ENCODE measurements at regions not wholly inside any gene's neighbourhood (a gene's known extent, or its start where the extent isn't known, plus 50 kb on each side); places are given as distances from the start of the nearest gene placed in this dataset.

DNA sequence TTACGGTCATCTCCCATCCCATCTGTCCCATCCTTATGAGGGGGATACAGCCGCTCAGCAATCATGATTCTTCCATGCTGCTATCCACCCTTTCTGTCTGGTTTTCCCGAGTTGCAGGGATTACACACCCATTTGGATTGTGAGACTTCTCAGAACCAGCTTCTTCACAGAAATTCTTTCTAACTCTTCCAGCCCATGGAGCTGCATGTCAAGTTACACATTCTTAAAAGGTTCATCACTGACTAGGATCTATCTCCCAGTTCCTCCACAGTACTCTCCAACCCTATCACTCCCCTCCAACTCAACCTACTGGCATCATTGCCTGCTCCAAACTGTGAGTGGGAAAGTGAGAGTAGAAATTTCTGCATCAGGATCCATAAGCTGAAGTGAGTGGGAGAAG lies 558.2 kb upstream of the TNP1 start:
- Histone ChIP-seq H3K36me3 (ENCODE audit: insufficient read depth, low read length) (no peaks in the 10 kb centered on the region), H3K27ac (ENCODE audit: low read length) (no peak overlapping the region), H3K79me2 (ENCODE audit: insufficient read depth, low read length) (no peaks in the 10 kb centered on the region), H4K20me1 (ENCODE audit: insufficient read depth, low read length) (no peaks in the 10 kb centered on the region), H3K4me2 (ENCODE audit: insufficient read depth, low read length) (no peak overlapping the region), H3K27me3 (ENCODE audit: insufficient read depth, low read length, poor library complexity) (peaks cover 6% of the 10 kb centered on the region), H2AFZ (ENCODE audit: low read depth, low read length) (no peak overlapping the region), H3K9me3 (ENCODE audit: insufficient read depth, low read length, severe bottlenecking) (no peaks in the 10 kb centered on the region), H3K4me3 (ENCODE audit: low read depth in 1 of 2, low read length in 2 of 2) (no peak overlapping the region), H3K4me1 (ENCODE audit: insufficient read depth, low read length) (no peaks in the 10 kb centered on the region), H3K9ac (ENCODE audit: low read depth, low read length) (no peak overlapping the region)
- ATAC-seq (ENCODE audit: insufficient read depth, low read depth) (no peak), DNase-seq (no peak)
- TF ChIP-seq, protein P1, sequence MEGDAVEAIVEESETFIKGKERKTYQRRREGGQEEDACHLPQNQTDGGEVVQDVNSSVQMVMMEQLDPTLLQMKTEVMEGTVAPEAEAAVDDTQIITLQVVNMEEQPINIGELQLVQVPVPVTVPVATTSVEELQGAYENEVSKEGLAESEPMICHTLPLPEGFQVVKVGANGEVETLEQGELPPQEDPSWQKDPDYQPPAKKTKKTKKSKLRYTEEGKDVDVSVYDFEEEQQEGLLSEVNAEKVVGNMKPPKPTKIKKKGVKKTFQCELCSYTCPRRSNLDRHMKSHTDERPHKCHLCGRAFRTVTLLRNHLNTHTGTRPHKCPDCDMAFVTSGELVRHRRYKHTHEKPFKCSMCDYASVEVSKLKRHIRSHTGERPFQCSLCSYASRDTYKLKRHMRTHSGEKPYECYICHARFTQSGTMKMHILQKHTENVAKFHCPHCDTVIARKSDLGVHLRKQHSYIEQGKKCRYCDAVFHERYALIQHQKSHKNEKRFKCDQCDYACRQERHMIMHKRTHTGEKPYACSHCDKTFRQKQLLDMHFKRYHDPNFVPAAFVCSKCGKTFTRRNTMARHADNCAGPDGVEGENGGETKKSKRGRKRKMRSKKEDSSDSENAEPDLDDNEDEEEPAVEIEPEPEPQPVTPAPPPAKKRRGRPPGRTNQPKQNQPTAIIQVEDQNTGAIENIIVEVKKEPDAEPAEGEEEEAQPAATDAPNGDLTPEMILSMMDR (IDR thresholded peaks at IDR 0.05; ENCODE audit: borderline replicate concordance, extremely low read depth, low read length, poor library complexity, severe bottlenecking) = no peak
- TF ChIP-seq EZH2 (IDR thresholded peaks at IDR 0.05; ENCODE audit: borderline replicate concordance, low read depth, low read length, severe bottlenecking) = no peak

DNA sequence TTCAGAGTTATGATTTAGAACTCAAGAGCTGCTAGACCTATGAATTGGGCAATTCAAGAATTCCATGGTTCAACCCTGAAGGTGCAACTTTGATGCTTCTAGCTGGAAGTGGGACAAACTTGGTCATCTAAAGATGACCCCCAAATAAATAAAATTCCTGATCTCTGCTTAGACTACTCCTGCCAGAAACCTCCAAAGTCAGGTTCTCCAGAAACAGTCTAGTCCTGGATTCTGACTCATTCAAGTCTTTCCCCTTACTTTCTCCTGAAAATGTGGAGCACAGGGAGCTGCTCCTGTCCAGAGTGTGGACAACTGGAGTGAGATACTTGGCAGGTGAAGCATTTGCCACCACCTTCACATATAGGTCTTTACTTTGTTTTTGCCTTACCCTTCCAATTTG lies 557.7 kb upstream of the TNP1 start:
- ATAC-seq (ENCODE audit: insufficient read depth, low read depth) = no peak
- H3K4me2 ChIP-seq (ENCODE audit: insufficient read depth, low read length) = no peak overlapping the region

DNA sequence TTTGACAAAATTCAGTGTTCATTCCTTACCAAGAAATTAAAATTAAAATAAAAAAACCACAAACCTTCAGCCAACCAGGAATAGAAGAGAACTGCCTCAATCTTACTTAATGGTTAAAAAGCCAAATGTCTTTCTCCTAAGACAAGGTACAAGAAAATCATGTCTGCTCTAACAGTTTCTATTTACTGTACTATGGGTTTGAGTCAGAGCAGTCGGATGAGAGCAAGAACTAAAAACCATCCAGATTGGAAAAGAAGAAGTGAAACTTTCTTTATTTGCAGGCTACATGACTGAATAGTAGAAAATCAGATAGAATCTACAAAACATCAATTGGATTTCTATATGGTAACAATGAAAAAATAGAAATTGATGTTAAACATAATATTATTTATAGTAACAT lies 555.5 kb upstream of the TNP1 start:
- no peaks in the 10 kb centered on the region for H4K20me1 ChIP-seq (ENCODE audit: insufficient read depth, low read length)
- H3K27ac ChIP-seq (ENCODE audit: low read length) = no peak overlapping the region
- TF ChIP-seq, protein P1 (IDR thresholded peaks at IDR 0.05; ENCODE audit: borderline replicate concordance, extremely low read depth, low read length, poor library complexity, severe bottlenecking) = no peak
- TF ChIP-seq EZH2 (IDR thresholded peaks at IDR 0.05; ENCODE audit: borderline replicate concordance, low read depth, low read length, severe bottlenecking) = no peak
- no peak overlapping the region for H2AFZ ChIP-seq (ENCODE audit: low read depth, low read length)
- H3K27me3 ChIP-seq (ENCODE audit: insufficient read depth, low read length, poor library complexity) = peaks cover 6% of the 10 kb centered on the region
- no peaks in the 10 kb centered on the region for H3K9me3 ChIP-seq (ENCODE audit: insufficient read depth, low read length, severe bottlenecking)
- ATAC-seq (ENCODE audit: insufficient read depth, low read depth) (no peak), DNase-seq (no peak)
- H3K4me1 ChIP-seq (ENCODE audit: insufficient read depth, low read length) = no peaks in the 10 kb centered on the region
- no peaks in the 10 kb centered on the region for H3K36me3 ChIP-seq (ENCODE audit: insufficient read depth, low read length)
- no peak overlapping the region for H3K9ac ChIP-seq (ENCODE audit: low read depth, low read length)
- H3K4me2 ChIP-seq (ENCODE audit: insufficient read depth, low read length) = no peak overlapping the region
- no peak overlapping the region for H3K4me3 ChIP-seq (ENCODE audit: low read depth in 1 of 2, low read length in 2 of 2)
- no peaks in the 10 kb centered on the region for H3K79me2 ChIP-seq (ENCODE audit: insufficient read depth, low read length)

More for the DNA sequence above, 557.7 kb upstream of the TNP1 start:
- Histone ChIP-seq H3K9ac (ENCODE audit: low read depth, low read length) (no peak overlapping the region), H3K4me1 (ENCODE audit: insufficient read depth, low read length) (no peaks in the 10 kb centered on the region), H3K9me3 (ENCODE audit: insufficient read depth, low read length, severe bottlenecking) (no peaks in the 10 kb centered on the region), H4K20me1 (ENCODE audit: insufficient read depth, low read length) (no peaks in the 10 kb centered on the region), H3K27ac (ENCODE audit: low read length) (no peak overlapping the region), H3K36me3 (ENCODE audit: insufficient read depth, low read length) (no peaks in the 10 kb centered on the region), H3K79me2 (ENCODE audit: insufficient read depth, low read length) (no peaks in the 10 kb centered on the region), H3K4me3 (ENCODE audit: low read depth in 1 of 2, low read length in 2 of 2) (no peak overlapping the region), H3K27me3 (ENCODE audit: insufficient read depth, low read length, poor library complexity) (peaks cover 6% of the 10 kb centered on the region), H2AFZ (ENCODE audit: low read depth, low read length) (no peak overlapping the region)
- no peak for DNase-seq
- TF ChIP-seq, protein P1 (IDR thresholded peaks at IDR 0.05; ENCODE audit: borderline replicate concordance, extremely low read depth, low read length, poor library complexity, severe bottlenecking) = no peak
- no peak for TF ChIP-seq EZH2 (IDR thresholded peaks at IDR 0.05; ENCODE audit: borderline replicate concordance, low read depth, low read length, severe bottlenecking)

DNA sequence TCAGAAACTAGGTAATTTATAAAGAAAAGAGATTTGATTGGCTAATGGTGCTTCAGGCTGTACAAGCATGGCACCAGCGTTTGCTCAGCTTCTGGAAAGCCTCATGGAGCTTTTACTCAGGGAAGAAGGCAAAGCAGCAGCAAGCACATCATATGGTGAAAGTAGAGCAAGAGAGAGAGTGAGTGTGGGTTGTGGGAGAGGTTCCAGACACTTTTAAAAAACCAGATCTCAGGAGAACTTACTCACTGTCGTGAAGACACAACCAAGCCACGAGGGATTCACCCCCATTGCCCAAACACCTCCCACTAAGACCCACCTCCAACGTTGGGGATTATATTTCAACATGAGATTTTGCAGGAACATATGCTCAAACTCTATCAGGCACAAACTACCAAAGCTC lies 554.6 kb upstream of the TNP1 start:
- ATAC-seq (ENCODE audit: insufficient read depth, low read depth) = no peak

More for the DNA sequence above, 554.6 kb upstream of the TNP1 start:
- Histone ChIP-seq H3K27ac (ENCODE audit: low read length) (no peak overlapping the region), H3K36me3 (ENCODE audit: insufficient read depth, low read length) (no peaks in the 10 kb centered on the region), H4K20me1 (ENCODE audit: insufficient read depth, low read length) (no peaks in the 10 kb centered on the region), H2AFZ (ENCODE audit: low read depth, low read length) (no peak overlapping the region), H3K79me2 (ENCODE audit: insufficient read depth, low read length) (no peaks in the 10 kb centered on the region), H3K4me2 (ENCODE audit: insufficient read depth, low read length) (no peak overlapping the region), H3K27me3 (ENCODE audit: insufficient read depth, low read length, poor library complexity) (peaks cover 6% of the 10 kb centered on the region), H3K4me3 (ENCODE audit: low read depth in 1 of 2, low read length in 2 of 2) (no peak overlapping the region), H3K4me1 (ENCODE audit: insufficient read depth, low read length) (no peaks in the 10 kb centered on the region), H3K9me3 (ENCODE audit: insufficient read depth, low read length, severe bottlenecking) (no peaks in the 10 kb centered on the region), H3K9ac (ENCODE audit: low read depth, low read length) (no peak overlapping the region)
- TF ChIP-seq EZH2 (IDR thresholded peaks at IDR 0.05; ENCODE audit: borderline replicate concordance, low read depth, low read length, severe bottlenecking) = no peak
- TF ChIP-seq, protein P1 (IDR thresholded peaks at IDR 0.05; ENCODE audit: borderline replicate concordance, extremely low read depth, low read length, poor library complexity, severe bottlenecking) = no peak
- DNase-seq = no peak
